Progenitor cell of endocrine pancreas (in vitro differentiated cells): ENCODE measurements at regions not wholly inside any gene's neighbourhood (a gene's known extent, or its start where the extent isn't known, plus 50 kb on each side); places are given as distances from the start of the nearest gene placed in this dataset.

Experiments used
- DNase-seq: peaks from one replicate; pipeline ENCODE4 v3.0.0; 2021; ENCODE audit warnings: low spot score; ENCODE audit not compliant: unreplicated experiment
- H3K27ac Mint-ChIP-seq: 2 replicates; pipeline ENCODE4 v1.8.0; 2021; ENCODE audit warnings: mild to moderate bottlenecking, moderate library complexity, mixed read lengths
- H3K27me3 Mint-ChIP-seq: 2 replicates; pipeline ENCODE4 v1.8.0; 2021; ENCODE audit warnings: mixed read lengths
- H3K36me3 Mint-ChIP-seq: 2 replicates; pipeline ENCODE4 v1.8.0; 2022; ENCODE audit warnings: mixed read lengths; ENCODE audit not compliant: insufficient read depth
- H3K4me1 Mint-ChIP-seq: 2 replicates; pipeline ENCODE4 v1.8.0; 2021; ENCODE audit warnings: low read depth, mixed read lengths
- H3K4me3 Mint-ChIP-seq: 2 replicates; pipeline ENCODE4 v1.8.0; 2021; ENCODE audit warnings: low read depth, mild to moderate bottlenecking, moderate library complexity, mixed read lengths
- H3K9me3 Mint-ChIP-seq: 2 replicates; pipeline ENCODE4 v1.8.0; 2021; ENCODE audit warnings: low read depth, mixed read lengths
- CTCF ChIP-seq: fragments of 200-600 bp; sonication (generic); IDR thresholded peaks from one replicate; pipeline ENCODE4 v1.5.0; 2021; ENCODE audit warnings: antibody characterized with exemption, mild to moderate bottlenecking; ENCODE audit not compliant: unreplicated experiment

GRCh38 chr5:68662804-68663307 lies 431.0 kb upstream of the SLC30A5 start:
- no peaks in the 10 kb centered on the region for H3K27me3 Mint-ChIP-seq
- H3K4me1 Mint-ChIP-seq, result no peaks in the 10 kb centered on the region
- no peak for TF ChIP-seq CTCF
- H3K9me3 Mint-ChIP-seq, result no peaks in the 10 kb centered on the region
- H3K4me3 Mint-ChIP-seq, result no peak overlapping the region
- DNase-seq, result no peak
- no peak overlapping the region for H3K27ac Mint-ChIP-seq
- H3K36me3 Mint-ChIP-seq, result no peaks in the 10 kb centered on the region

GRCh38 chr5:68669864-68670575 lies 423.8 kb upstream of the SLC30A5 start:
- no peaks in the 10 kb centered on the region for H3K36me3 Mint-ChIP-seq
- no peaks in the 10 kb centered on the region for H3K27me3 Mint-ChIP-seq
- no peak for DNase-seq
- H3K9me3 Mint-ChIP-seq, result no peaks in the 10 kb centered on the region
- H3K4me1 Mint-ChIP-seq, result peaks cover 2% of the 10 kb centered on the region
- H3K27ac Mint-ChIP-seq, result no peak overlapping the region
- no peak for TF ChIP-seq CTCF
- H3K4me3 Mint-ChIP-seq, result no peak overlapping the region

- no peak for TF ChIP-seq CTCF
- Mint-ChIP-seq H3K4me3 (no peak overlapping the region), H3K36me3 (no peaks in the 10 kb centered on the region), H3K4me1 (peaks cover 2% of the 10 kb centered on the region), H3K9me3 (no peaks in the 10 kb centered on the region), H3K27ac (no peak overlapping the region), H3K27me3 (no peaks in the 10 kb centered on the region)
- DNase-seq, result no peak
These were observed 420.6 kb upstream of the SLC30A5 start for GRCh38 chr5:68673106-68673822.

GRCh38 chr5:68673823-68674180 lies 420.0 kb upstream of the SLC30A5 start:
- H3K9me3 Mint-ChIP-seq, result no peaks in the 10 kb centered on the region
- no peak overlapping the region for H3K4me3 Mint-ChIP-seq
- H3K27ac Mint-ChIP-seq, result no peak overlapping the region
- no peaks in the 10 kb centered on the region for H3K27me3 Mint-ChIP-seq
- H3K36me3 Mint-ChIP-seq, result no peaks in the 10 kb centered on the region
- DNase-seq, result no peak
- no peak for TF ChIP-seq CTCF
- H3K4me1 Mint-ChIP-seq, result peaks cover 2% of the 10 kb centered on the region

- TF ChIP-seq CTCF, result no peak
- Mint-ChIP-seq H3K4me1 (peaks cover 11% of the 10 kb centered on the region), H3K27ac (no peak overlapping the region), H3K27me3 (peaks cover 3% of the 10 kb centered on the region), H3K36me3 (no peaks in the 10 kb centered on the region), H3K4me3 (no peak overlapping the region), H3K9me3 (no peaks in the 10 kb centered on the region)
- no peak for DNase-seq
These were observed 414.8 kb upstream of the SLC30A5 start for GRCh38 chr5:68679041-68679440.
